Lung (tissue), 11 donors: ENCODE measurements at regions not wholly inside any gene's neighbourhood (a gene's known extent, or its start where the extent isn't known, plus 50 kb on each side); places are given as distances from the start of the nearest gene placed in this dataset.

Experiments
- ATAC-seq: fragments of 200-7000 bp; cut with Tn5 transposase; one replicate; pipeline ENCODE4 v1.9.1; 2020; ENCODE audit warnings: moderate number of reproducible peaks; ENCODE audit not compliant: insufficient read depth, low FRiP score
- DNase-seq, 3 donors: peaks; one replicate each; pipeline ENCODE4 v3.0.0-alpha.2; 2013 to 2017
- H3K27ac ChIP-seq, 2 donors: one replicate each; pipeline ENCODE4 v1.5.1; 2013; ENCODE audit warnings: mild to moderate bottlenecking in 2 of 2, moderate library complexity in 2 of 2, control low read depth in 1 of 2, inconsistent platforms in 1 of 2, low read depth in 1 of 2, low read length in 1 of 2
- H3K27me3 ChIP-seq, 3 donors: one replicate each; pipeline ENCODE4 v1.5.1; 2013; ENCODE audit warnings: low read length in 2 of 3; ENCODE audit not compliant: control insufficient read depth in 3 of 3, insufficient read depth in 3 of 3
- H3K36me3 ChIP-seq, 4 donors: one replicate each; pipeline ENCODE4 v1.5.1; 2013; ENCODE audit warnings: low read length in 4 of 4, mild to moderate bottlenecking in 1 of 4, moderate library complexity in 1 of 4; ENCODE audit not compliant: control insufficient read depth in 4 of 4, insufficient read depth in 4 of 4
- H3K4me1 ChIP-seq, 5 donors: one replicate each; pipeline ENCODE4 v1.5.1; 2013; ENCODE audit warnings: low read length in 5 of 5, mild to moderate bottlenecking in 2 of 5, moderate library complexity in 1 of 5; ENCODE audit not compliant: control insufficient read depth in 5 of 5, insufficient read depth in 5 of 5
- H3K4me3 ChIP-seq: one replicate; pipeline ENCODE4 v1.5.1; 2013; ENCODE audit warnings: mild to moderate bottlenecking, control low read depth, moderate library complexity
- H3K9ac ChIP-seq, 2 donors: one replicate each; pipeline ENCODE4 v1.5.1; 2013; ENCODE audit warnings: low read length in 2 of 2, control low read depth in 1 of 2; ENCODE audit not compliant: insufficient read depth in 1 of 2
- H3K9me3 ChIP-seq, 4 donors: one replicate each; pipeline ENCODE4 v1.5.1; 2013; ENCODE audit warnings: low read length in 3 of 4, mild to moderate bottlenecking in 1 of 4, moderate library complexity in 1 of 4; ENCODE audit not compliant: control insufficient read depth in 4 of 4, insufficient read depth in 3 of 4
- CTCF ChIP-seq: IDR thresholded peaks from 2 replicates; pipeline ENCODE4 v1.5.1; 2012; ENCODE audit warnings: mild to moderate bottlenecking; ENCODE audit errors: control extremely low read depth, extremely low read depth
- WGBS, 2 donors: extraction: QIAGEN DNeasy Blood & Tissue Kit; methylation state at CpG; one replicate each; pipeline ENCODE4 v1.1.7; 2013; 5-methylcytosine and 5-hydroxymethylcytosine counted together
- donor health status: control.
- donor health status: control.
- donor health status: Bipolar disorder and iron deficiency.
- donor health status: healthy.
- donor health status: DM: yes; HTN: yes; CAD: no.

GRCh38 chr6:1108198-1108597, 203.7 kb upstream of the FOXQ1 start:
- Histone ChIP-seq H3K9me3 (peaks cover 0 to 8% (median 0%) of the 10 kb centered on the region in 4 donors), H3K4me3 (no peak overlapping the region), H3K4me1 (peaks cover 0 to 15% (median 3%) of the 10 kb centered on the region in 5 donors), H3K27me3 (no peaks in the 10 kb centered on the region), H3K36me3 (no peaks in the 10 kb centered on the region), H3K27ac (no peak overlapping the region), H3K9ac (no peak overlapping the region)
- TF ChIP-seq CTCF = no peak
- DNase-seq = no peak
- ATAC-seq = no peak
- whole genome bisulfite sequencing, 2 donors = 88% methylated on average over 8 of the region's 8 CpGs

- Histone ChIP-seq H3K9ac (no peak overlapping the region), H3K4me1 (peaks cover 0 to 15% (median 3%) of the 10 kb centered on the region in 5 donors), H3K9me3 (peaks cover 0 to 8% (median 0%) of the 10 kb centered on the region in 4 donors), H3K27ac (no peak overlapping the region), H3K27me3 (no peaks in the 10 kb centered on the region), H3K36me3 (no peaks in the 10 kb centered on the region), H3K4me3 (no peak overlapping the region)
- no peak for ATAC-seq
- WGBS, 2 donors = 91% methylated on average over 4 of the region's 4 CpGs
- no peak for DNase-seq
- TF ChIP-seq CTCF = no peak
Measured at GRCh38 chr6:1107578-1107977, 204.3 kb upstream of the FOXQ1 start.

GRCh38 chr6:1105833-1106400, 206.0 kb upstream of the FOXQ1 start:
- Histone ChIP-seq H3K27me3 (no peaks in the 10 kb centered on the region), H3K9ac (no peak overlapping the region), H3K36me3 (no peaks in the 10 kb centered on the region), H3K27ac (no peak overlapping the region), H3K4me3 (no peak overlapping the region), H3K4me1 (peaks cover 0 to 8% (median 3%) of the 10 kb centered on the region in 5 donors), H3K9me3 (peaks cover 0 to 8% (median 0%) of the 10 kb centered on the region in 4 donors)
- DNase-seq (no peak), ATAC-seq (no peak)
- TF ChIP-seq CTCF = no peak
- 79 to 91% methylated on average over 7 of the region's 7 CpGs for WGBS, 2 donors
